Retinal pigment epithelial cell (primary cell): ENCODE measurements at regions not wholly inside any gene's neighbourhood (a gene's known extent, or its start where the extent isn't known, plus 50 kb on each side); places are given as distances from the start of the nearest gene placed in this dataset.

Source experiments
- DNase-seq: peaks from one replicate; pipeline ENCODE4 v3.0.0-alpha.2; 2010; ENCODE audit warnings: low read depth
- H3K4me3 ChIP-seq: 2 replicates; pipeline ENCODE4 v1.5.1; 2011; ENCODE audit warnings: mild to moderate bottlenecking, low read length, control low read depth, moderate library complexity
- CTCF ChIP-seq: conservative IDR thresholded peaks from 2 replicates; pipeline ENCODE4 v1.5.1; 2011; ENCODE audit warnings: low read depth, low read length, control low read depth, inconsistent platforms

GRCh38 chr20:48431653-48432493, 395.9 kb downstream of the PREX1 start:
- no peak for TF ChIP-seq CTCF
- DNase-seq, result no peak

GRCh38 chr20:48426630-48427029, 401.2 kb downstream of the PREX1 start:
- no peak overlapping the region for H3K4me3 ChIP-seq
- no peak for TF ChIP-seq CTCF
- no peak for DNase-seq

More at GRCh38 chr20:48431653-48432493, 395.9 kb downstream of the PREX1 start:
- no peak overlapping the region for H3K4me3 ChIP-seq

GRCh38 chr20:48425817-48426612, 401.8 kb downstream of the PREX1 start:
- H3K4me3 ChIP-seq, result no peak overlapping the region
- TF ChIP-seq CTCF, result no peak
- no peak for DNase-seq

GRCh38 chr20:48425321-48425720, 402.5 kb downstream of the PREX1 start:
- DNase-seq, result no peak
- no peak overlapping the region for H3K4me3 ChIP-seq
- TF ChIP-seq CTCF, result no peak

- no peak for TF ChIP-seq CTCF
- no peak for DNase-seq
- no peak overlapping the region for H3K4me3 ChIP-seq
These were observed 405.4 kb downstream of the PREX1 start for GRCh38 chr20:48422242-48422960.

GRCh38 chr20:48421547-48421946, 406.3 kb downstream of the PREX1 start:
- TF ChIP-seq CTCF, result peak; percentile 54
- no peak overlapping the region for H3K4me3 ChIP-seq
- no peak for DNase-seq
